H1 (cell line): ENCODE measurements at regions not wholly inside any gene's neighbourhood (a gene's known extent, or its start where the extent isn't known, plus 50 kb on each side); places are given as distances from the start of the nearest gene placed in this dataset.

Source experiments
- CTCF ChIA-PET: fragments of 300-600 bp; sonication (Branson Sonifier 250); formaldehyde crosslinking; loops from one replicate; lab custom pipeline; 2021; ENCODE audit not compliant: partially characterized antibody; lab: Charles Lee
- POLR2A ChIA-PET: fragments of 300-600 bp; sonication (Branson Sonifier 250); formaldehyde crosslinking; loops from one replicate; lab custom pipeline; 2021; ENCODE audit warnings: inconsistent platforms; ENCODE audit not compliant: partially characterized antibody; lab: Charles Lee
- DNase-seq, 2 experiments: peaks; one replicate each; pipeline versions ENCODE4 v3.0.0 to v3.0.0-alpha.2; 2010 to 2022; ENCODE audit warnings: low spot score in 2 of 2, low read depth in 1 of 2, mixed read lengths in 1 of 2
- FAIRE-seq: peaks from 2 replicates; lab custom pipeline; 2011; peaks lifted over from hg19 to GRCh38; lab: Jason Lieb, UNC
- H2AFZ ChIP-seq: 2 replicates; pipeline ENCODE4 v1.8.1; 2012; ENCODE audit warnings: low read length, inconsistent platforms
- H2AK5ac ChIP-seq: 2 replicates; pipeline ENCODE4 v1.6.1; 2013; ENCODE audit warnings: low read depth, low read length
- H2BK120ac ChIP-seq: replicated peaks from 2 replicates; pipeline ENCODE3; 2013; ENCODE audit warnings: low read depth, low read length, inconsistent platforms
- H2BK12ac ChIP-seq: 2 replicates; pipeline ENCODE4 v1.6.1; 2013; ENCODE audit warnings: low read depth, low read length
- H2BK15ac ChIP-seq: 2 replicates; pipeline ENCODE4 v1.6.1; 2013; ENCODE audit warnings: low read length
- H2BK20ac ChIP-seq: 2 replicates; pipeline ENCODE4 v1.6.1; 2013; ENCODE audit warnings: low read length
- H2BK5ac ChIP-seq: 2 replicates; pipeline ENCODE4 v1.6.1; 2013; ENCODE audit warnings: low read depth, low read length
- H3K14ac ChIP-seq: 2 replicates; pipeline ENCODE4 v1.6.1; 2013; ENCODE audit warnings: inconsistent platforms; ENCODE audit not compliant: insufficient read length
- H3K18ac ChIP-seq: 2 replicates; pipeline ENCODE4 v1.6.1; 2013; ENCODE audit warnings: low read length; ENCODE audit errors: extremely low read depth
- H3K23ac ChIP-seq: 2 replicates; pipeline ENCODE4 v1.6.1; 2013; ENCODE audit warnings: inconsistent platforms; ENCODE audit not compliant: insufficient read length
- H3K23me2 ChIP-seq: 2 replicates; pipeline ENCODE4 v1.6.1; 2013; ENCODE audit warnings: low read depth, low read length
- H3K27ac ChIP-seq: 2 replicates; pipeline ENCODE4 v1.6.1; 2011; ENCODE audit warnings: low read depth, low read length, inconsistent platforms
- H3K27me3 ChIP-seq, 4 experiments: replicated peaks in 1 of 4; 1 replicate in 1 of 4; 2 replicates in 3 of 4; pipeline versions ENCODE4 v1.6.1 to v1.8.1; 2011 to 2013; ENCODE audit warnings: low read length in 3 of 4, mild to moderate bottlenecking in 3 of 4, inconsistent platforms in 2 of 4, mixed read lengths in 2 of 4, moderate library complexity in 1 of 4; ENCODE audit not compliant: control insufficient read depth in 3 of 4, insufficient read depth in 3 of 4; ENCODE audit errors: extremely low read depth in 1 of 4
- H3K36me3 ChIP-seq, 4 experiments: 2 replicates each; pipeline versions ENCODE4 v1.6.1 to v1.8.1; 2011 to 2013; ENCODE audit warnings: mild to moderate bottlenecking in 4 of 4, low read length in 3 of 4, moderate library complexity in 2 of 4, control low read depth in 1 of 4, inconsistent platforms in 1 of 4; ENCODE audit not compliant: insufficient read depth in 4 of 4, control insufficient read depth in 2 of 4
- H3K4ac ChIP-seq: replicated peaks from 2 replicates; pipeline ENCODE3; 2013; ENCODE audit warnings: low read length, low read depth, mixed read lengths, inconsistent platforms; ENCODE audit not compliant: insufficient read length
- H3K4me1 ChIP-seq, 4 experiments: replicated peaks in 1 of 4; 1 replicate in 1 of 4; 2 replicates in 3 of 4; pipeline versions ENCODE4 v1.6.1 to v1.8.1; 2011 to 2013; ENCODE audit warnings: low read length in 3 of 4, inconsistent platforms in 2 of 4, mixed read lengths in 1 of 4; ENCODE audit not compliant: insufficient read depth in 4 of 4, control insufficient read depth in 3 of 4
- H3K4me2 ChIP-seq, 2 experiments: 2 replicates each; pipeline versions ENCODE4 v1.6.1 to v1.8.1; 2011 to 2013; ENCODE audit warnings: low read depth in 2 of 2, low read length in 2 of 2, control low read depth in 1 of 2, inconsistent platforms in 1 of 2, mild to moderate bottlenecking in 1 of 2; ENCODE audit not compliant: insufficient read depth in 1 of 2
- H3K4me3 ChIP-seq, 4 experiments: fragments of 200-600, 300-600 bp in 1 of 4; sonication (generic), shearing (Covaris generic), sonication (Bioruptor Twin) in 1 of 4; 2 replicates each; pipeline versions ENCODE4 v1.5.1 to v1.8.1; 2011 to 2016; ENCODE audit warnings: low read length in 4 of 4, low read depth in 3 of 4, control low read depth in 2 of 4, inconsistent platforms in 2 of 4, mild to moderate bottlenecking in 2 of 4, mixed read lengths in 1 of 4, moderate library complexity in 1 of 4; ENCODE audit not compliant: insufficient read depth in 2 of 4; ENCODE audit errors: extremely low read depth in 1 of 4
- H3K56ac ChIP-seq: replicated peaks from 2 replicates; pipeline ENCODE3; 2013; ENCODE audit warnings: low read depth, mild to moderate bottlenecking, mixed read lengths, low read length, inconsistent platforms; ENCODE audit not compliant: insufficient read length
- H3K79me1 ChIP-seq: 2 replicates; pipeline ENCODE4 v1.6.1; 2013; ENCODE audit warnings: low read depth, low read length, control low read depth
- H3K79me2 ChIP-seq, 2 experiments: 2 replicates each; pipeline versions ENCODE4 v1.6.1 to v1.8.1; 2012 to 2013; ENCODE audit warnings: low read length in 2 of 2, mild to moderate bottlenecking in 2 of 2, inconsistent platforms in 1 of 2; ENCODE audit not compliant: insufficient read depth in 2 of 2, control insufficient read depth in 1 of 2
- H3K9ac ChIP-seq, 4 experiments: replicated peaks in 1 of 4; 1 replicate in 1 of 4; 2 replicates in 3 of 4; pipeline versions ENCODE4 v1.6.1 to v1.8.1; 2011 to 2013; ENCODE audit warnings: low read depth in 3 of 4, low read length in 3 of 4, control low read depth in 2 of 4, mild to moderate bottlenecking in 2 of 4, moderate library complexity in 2 of 4, inconsistent platforms in 1 of 4; ENCODE audit errors: extremely low read depth in 1 of 4
- H3K9me3 ChIP-seq, 2 experiments: 2 replicates each; pipeline versions ENCODE4 v1.6.1 to v1.8.1; 2012 to 2013; ENCODE audit warnings: mild to moderate bottlenecking in 2 of 2, moderate library complexity in 2 of 2, control low read depth in 1 of 2, inconsistent platforms in 1 of 2, low read depth in 1 of 2, low read length in 1 of 2, mixed read lengths in 1 of 2; ENCODE audit not compliant: insufficient read depth in 2 of 2
- H4K20me1 ChIP-seq, 2 experiments: replicated peaks in 1 of 2; 2 replicates each; pipeline versions ENCODE3 to v1.8.1; 2011 to 2013; ENCODE audit warnings: inconsistent platforms in 2 of 2, low read length in 2 of 2, mild to moderate bottlenecking in 1 of 2; ENCODE audit not compliant: insufficient read depth in 2 of 2, control insufficient read depth in 1 of 2
- H4K5ac ChIP-seq: 2 replicates; pipeline ENCODE4 v1.6.1; 2013; ENCODE audit warnings: low read length, low read depth, mixed read lengths, inconsistent platforms; ENCODE audit not compliant: insufficient read length
- H4K8ac ChIP-seq: 2 replicates; pipeline ENCODE4 v1.8.0; 2013; ENCODE audit warnings: mild to moderate bottlenecking, moderate library complexity, low read length, inconsistent platforms; ENCODE audit not compliant: insufficient read depth; ENCODE audit errors: extremely low read depth
- H4K91ac ChIP-seq: replicated peaks from 2 replicates; pipeline ENCODE3; 2013; ENCODE audit warnings: low read length, mixed read lengths, inconsistent platforms; ENCODE audit not compliant: insufficient read length
- MAX ChIP-seq: IDR thresholded peaks from 2 replicates; pipeline ENCODE4 v1.6.1; 2012; ENCODE audit warnings: inconsistent platforms
- SIN3A ChIP-seq, 2 experiments: IDR thresholded peaks in 1 of 2; conservative IDR thresholded peaks in 1 of 2; 2 replicates each; pipeline ENCODE4 v1.6.1; 2011 to 2012; ENCODE audit warnings: low read length in 2 of 2, improper control_type of control experiment in 1 of 2, low read depth in 1 of 2, mild to moderate bottlenecking in 1 of 2
- SP4 ChIP-seq: IDR thresholded peaks from 2 replicates; pipeline ENCODE4 v1.6.1; 2012; ENCODE audit warnings: low read length, inconsistent platforms
- WGBS, 2 experiments: shearing (Covaris generic) in 1 of 2; methylation state at CpG; one replicate each; pipeline versions ENCODE4 v1.1.6 to v1.1.7; 2013 to 2015; ENCODE audit warnings: low lambda C conversion rate in 2 of 2, mixed read lengths in 2 of 2, inconsistent platforms in 1 of 2, low coverage in 1 of 2, missing lambda C conversion rate in 1 of 2; ENCODE audit not compliant: insufficient replicate concordance in 2 of 2, insufficient coverage in 1 of 2, insufficient read length in 1 of 2; ENCODE audit errors: extremely low coverage in 1 of 2, missing lambda C conversion rate in 1 of 2; 5-methylcytosine and 5-hydroxymethylcytosine counted together

DNA sequence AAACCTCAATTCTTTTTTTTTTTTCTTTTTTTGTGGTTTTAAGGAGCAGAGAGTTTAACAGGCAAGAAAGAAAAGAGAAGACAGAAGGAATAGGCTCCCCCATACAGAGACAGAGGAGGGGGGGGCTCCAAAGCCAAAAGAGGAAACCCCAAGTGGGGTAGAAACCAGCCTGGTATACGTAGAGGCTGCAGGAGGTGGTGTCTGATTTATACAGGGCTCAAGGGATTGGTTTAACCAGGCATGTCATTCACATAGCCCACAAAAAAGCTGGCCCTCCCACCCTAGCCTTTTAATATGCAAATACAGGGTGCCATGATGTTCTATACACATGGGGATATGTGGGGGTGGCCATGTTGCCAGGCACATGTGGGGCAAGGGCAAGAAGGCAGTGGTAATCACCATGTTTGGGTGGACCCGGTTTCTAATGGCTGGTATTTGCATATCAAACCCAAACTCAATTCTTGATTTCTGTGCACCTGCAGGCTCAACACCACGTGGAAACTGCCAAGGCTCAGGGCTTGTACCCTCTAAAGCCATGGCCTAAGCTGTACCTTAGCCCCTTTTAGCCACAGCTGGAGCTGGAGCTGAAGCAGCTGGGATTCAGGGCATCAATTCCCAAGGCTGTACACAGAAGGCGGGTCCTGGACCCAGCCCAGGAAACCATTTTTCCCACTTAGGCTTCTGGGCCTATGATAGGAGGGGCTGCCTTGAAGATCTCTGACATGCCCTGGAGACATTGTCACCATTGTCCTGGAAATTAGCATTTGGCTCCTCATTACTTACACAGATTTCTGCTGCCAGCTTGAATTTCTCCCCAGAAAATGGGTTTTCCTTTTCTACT is 170.3 kb downstream of the MAIP1 start:
- H2AFZ ChIP-seq: no peak overlapping the region
- H3K4ac ChIP-seq: no peak overlapping the region
- CTCF ChIA-PET: interaction anchor here (1.3 kb wide), 1 partner anchor 71 kb away, joined by 4 read pairs; no protein-coding TSS in a partner anchor
- no peak overlapping the region for H2AK5ac ChIP-seq
- H3K23ac ChIP-seq: no peak overlapping the region
- no peaks in the 10 kb centered on the region for H3K79me2 ChIP-seq
- H2BK12ac ChIP-seq: no peak overlapping the region
- H2BK5ac ChIP-seq: no peak overlapping the region
- H3K9me3 ChIP-seq: peaks cover 0 to 3% of the 10 kb centered on the region in 2 experiments; a peak in 1 of 4 replicates
- DNase-seq: no peak
- peak overlapping the region; percentile 43 for H2BK120ac ChIP-seq
- no peak overlapping the region for H3K18ac ChIP-seq
- H3K27me3 ChIP-seq: no peaks in the 10 kb centered on the region
- no peak overlapping the region for H4K5ac ChIP-seq
- no peaks in the 10 kb centered on the region for H3K23me2 ChIP-seq
- no peak overlapping the region for H3K56ac ChIP-seq
- H3K79me1 ChIP-seq: no peaks in the 10 kb centered on the region
- POLR2A ChIA-PET: no interaction called here
- H3K4me2 ChIP-seq: no peak overlapping the region
- H4K91ac ChIP-seq: no peak overlapping the region
- WGBS, 2 experiments: 88% methylated on average over 4 of the region's 4 CpGs; no CpG with 5 or more reads in 1 of the 2 experiments
- no peak for FAIRE-seq
- H3K9ac ChIP-seq: no peak overlapping the region
- H4K8ac ChIP-seq: no peak overlapping the region
- no peaks in the 10 kb centered on the region; a peak in 1 of 7 replicates for H3K4me1 ChIP-seq
- H4K20me1 ChIP-seq: no peaks in the 10 kb centered on the region
- TF ChIP-seq SIN3A (conservative IDR thresholded peaks at IDR 0.05 in 1 of 2, IDR thresholded peaks at IDR 0.05 in 1 of 2; ENCODE audit: low read depth in 1 of 2, low read length in 2 of 2) (no peak), MAX (no peak), SP4 (no peak)
- TF ChIP-seq, all 59 proteins: peak for 0
- H2BK20ac ChIP-seq: no peak overlapping the region; the same call in 1 of the 2 replicates
- no peak overlapping the region for H3K27ac ChIP-seq
- H3K4me3 ChIP-seq: no peak overlapping the region
- H3K14ac ChIP-seq: no peak overlapping the region
- H2BK15ac ChIP-seq: no peak overlapping the region
- H3K36me3 ChIP-seq: no peaks in the 10 kb centered on the region
